ENCODE measurements at regions not wholly inside any gene's neighbourhood (a gene's known extent, or its start where the extent isn't known, plus 50 kb on each side); places are given as distances from the start of the nearest gene placed in this dataset.

DNA sequence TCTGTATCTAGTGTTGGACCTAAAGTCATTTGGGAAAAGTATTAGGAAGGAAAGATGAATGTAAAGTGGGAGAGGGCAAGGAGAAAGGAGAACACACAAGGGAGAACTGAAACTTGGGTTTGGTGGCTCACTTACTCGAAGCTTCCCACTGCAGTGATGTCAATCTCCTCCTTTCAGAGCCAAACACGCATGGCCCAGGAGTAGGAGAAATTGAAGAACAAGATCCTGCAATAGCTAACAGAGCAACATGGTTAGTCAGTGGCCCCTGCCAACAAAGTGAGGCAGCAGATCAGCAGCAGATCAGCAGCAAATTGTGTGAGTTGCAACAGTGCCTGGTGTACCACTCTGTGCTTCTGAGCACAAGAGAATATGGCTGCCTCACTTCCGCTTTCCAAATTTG, 366.4 kb downstream of the PSAT1 start:
- CTCF ChIA-PET = no interaction called here
- TF ChIP-seq, protein P1, sequence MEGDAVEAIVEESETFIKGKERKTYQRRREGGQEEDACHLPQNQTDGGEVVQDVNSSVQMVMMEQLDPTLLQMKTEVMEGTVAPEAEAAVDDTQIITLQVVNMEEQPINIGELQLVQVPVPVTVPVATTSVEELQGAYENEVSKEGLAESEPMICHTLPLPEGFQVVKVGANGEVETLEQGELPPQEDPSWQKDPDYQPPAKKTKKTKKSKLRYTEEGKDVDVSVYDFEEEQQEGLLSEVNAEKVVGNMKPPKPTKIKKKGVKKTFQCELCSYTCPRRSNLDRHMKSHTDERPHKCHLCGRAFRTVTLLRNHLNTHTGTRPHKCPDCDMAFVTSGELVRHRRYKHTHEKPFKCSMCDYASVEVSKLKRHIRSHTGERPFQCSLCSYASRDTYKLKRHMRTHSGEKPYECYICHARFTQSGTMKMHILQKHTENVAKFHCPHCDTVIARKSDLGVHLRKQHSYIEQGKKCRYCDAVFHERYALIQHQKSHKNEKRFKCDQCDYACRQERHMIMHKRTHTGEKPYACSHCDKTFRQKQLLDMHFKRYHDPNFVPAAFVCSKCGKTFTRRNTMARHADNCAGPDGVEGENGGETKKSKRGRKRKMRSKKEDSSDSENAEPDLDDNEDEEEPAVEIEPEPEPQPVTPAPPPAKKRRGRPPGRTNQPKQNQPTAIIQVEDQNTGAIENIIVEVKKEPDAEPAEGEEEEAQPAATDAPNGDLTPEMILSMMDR (IDR thresholded peaks at IDR 0.05; ENCODE audit: low read depth, low read length) = no peak
- Histone ChIP-seq H3K27me3 (ENCODE audit: control insufficient read depth, insufficient read depth, low read length) (no peaks in the 10 kb centered on the region), H3K9me3 (ENCODE audit: control insufficient read depth, insufficient read depth, low read length) (no peaks in the 10 kb centered on the region), H3K4me3 (ENCODE audit: low read depth, low read length) (no peak overlapping the region), H3K27ac (ENCODE audit: low read depth, low read length) (no peak overlapping the region)
- no peak for DNase-seq (ENCODE audit: low read depth, low spot score)
- POLR2A ChIA-PET = no interaction called here

DNA sequence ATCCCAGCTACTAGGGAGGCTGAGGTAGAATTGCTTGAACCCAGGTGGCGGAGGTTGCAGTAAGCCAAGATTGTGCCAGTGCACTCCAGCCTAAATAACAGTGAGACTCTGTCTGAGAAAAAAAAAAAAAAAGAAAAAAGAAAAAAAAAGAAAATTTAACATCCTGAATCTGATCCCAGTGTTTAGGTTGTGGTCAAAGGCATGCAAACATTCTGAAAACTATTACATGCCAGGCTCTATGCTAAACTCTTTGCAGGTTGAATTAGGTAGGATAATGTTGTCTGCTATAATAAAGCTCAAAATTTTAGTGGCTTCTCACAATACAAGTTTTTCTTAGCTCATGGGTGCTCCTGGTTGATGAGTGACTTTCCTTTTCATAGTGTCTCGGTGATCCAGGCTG, 367.4 kb downstream of the PSAT1 start:
- TF ChIP-seq, protein P1 (IDR thresholded peaks at IDR 0.05; ENCODE audit: low read depth, low read length) = no peak
- H3K27ac ChIP-seq (ENCODE audit: low read depth, low read length) = no peak overlapping the region
- POLR2A ChIA-PET = interaction anchor here (0.7 kb wide), 3 partner anchors 15 to 703 kb away, joined by 3 to 4 read pairs (median 3); no protein-coding TSS in a partner anchor

DNA sequence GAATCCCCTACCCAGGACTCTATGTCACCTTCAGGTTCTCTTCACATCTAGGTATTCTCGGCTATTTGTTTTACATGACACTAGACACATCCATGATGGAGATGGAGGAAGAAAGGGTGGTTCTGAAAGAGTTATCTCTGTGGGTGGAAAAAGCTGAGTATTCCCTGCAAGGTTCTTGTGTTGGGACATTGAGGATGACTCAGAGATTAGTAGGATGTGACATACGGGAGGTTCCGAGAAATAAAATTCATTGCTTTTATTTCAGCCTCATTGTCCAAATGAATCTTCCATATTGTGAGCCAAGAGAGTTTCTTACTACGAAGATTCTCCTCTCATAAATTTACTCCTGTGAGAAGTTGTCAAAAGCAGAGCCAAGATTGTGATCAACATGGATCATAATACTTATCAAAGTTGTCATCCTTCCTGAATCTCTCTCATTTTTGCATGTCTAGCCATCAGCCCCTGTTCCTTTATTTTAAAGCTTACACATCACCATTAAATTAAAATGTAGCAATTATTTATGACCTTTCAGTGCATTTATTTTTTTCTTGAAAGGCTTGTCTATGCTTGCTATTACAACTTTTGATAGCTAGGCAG, 370.0 kb downstream of the PSAT1 start:
- ChIA-PET CTCF (no interaction called here), POLR2A (no interaction called here)
- no peak overlapping the region for H3K27ac ChIP-seq (ENCODE audit: low read depth, low read length)
- no peaks in the 10 kb centered on the region for H3K9me3 ChIP-seq (ENCODE audit: control insufficient read depth, insufficient read depth, low read length)
- H3K27me3 ChIP-seq (ENCODE audit: control insufficient read depth, insufficient read depth, low read length) = no peaks in the 10 kb centered on the region
- TF ChIP-seq, protein P1 (IDR thresholded peaks at IDR 0.05; ENCODE audit: low read depth, low read length) = no peak
- no peak overlapping the region for H3K4me3 ChIP-seq (ENCODE audit: low read depth, low read length)
- no peak for DNase-seq (ENCODE audit: low read depth, low spot score)

More for the DNA sequence above, 367.4 kb downstream of the PSAT1 start:
- Histone ChIP-seq H3K27me3 (ENCODE audit: control insufficient read depth, insufficient read depth, low read length) (no peaks in the 10 kb centered on the region), H3K9me3 (ENCODE audit: control insufficient read depth, insufficient read depth, low read length) (no peaks in the 10 kb centered on the region), H3K4me3 (ENCODE audit: low read depth, low read length) (no peak overlapping the region)
- CTCF ChIA-PET = interaction anchor here (0.7 kb wide), 1 partner anchor 465 kb away, joined by 5 read pairs; no protein-coding TSS in a partner anchor
- peak; percentile 26 for DNase-seq (ENCODE audit: low read depth, low spot score)

DNA sequence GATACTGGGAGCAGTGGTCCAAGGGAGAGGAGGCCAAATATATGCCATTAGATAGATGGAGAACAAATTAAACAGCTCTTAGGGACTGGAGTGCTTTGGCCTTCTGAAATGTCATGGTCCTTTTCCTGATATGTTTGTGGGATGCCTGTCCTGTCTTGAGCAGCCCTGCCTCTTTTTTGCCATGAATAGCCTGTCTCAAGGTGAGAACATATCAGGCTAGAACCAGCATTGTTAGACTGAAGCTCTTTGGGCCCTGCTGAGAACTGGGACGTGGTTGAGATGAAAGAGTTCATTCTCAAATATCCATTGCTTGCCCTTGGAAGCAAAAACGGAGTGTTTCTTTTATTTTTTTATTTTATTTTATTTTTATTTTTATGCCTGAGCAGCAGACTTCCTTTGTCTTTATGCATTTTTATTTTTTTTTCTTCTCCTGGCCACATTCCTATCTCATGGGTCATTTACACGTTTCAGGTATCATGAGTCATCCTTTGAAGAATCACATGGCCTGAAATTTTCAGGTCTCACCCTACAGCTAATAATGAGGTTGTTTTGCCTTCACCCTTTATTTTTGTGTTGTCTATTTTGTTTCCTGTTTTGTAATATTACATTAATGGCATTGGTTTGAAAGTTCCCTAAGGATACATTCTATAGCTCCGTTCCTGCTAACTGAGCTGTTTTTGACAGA, 371.4 kb downstream of the PSAT1 start:
- TF ChIP-seq, protein P1 (IDR thresholded peaks at IDR 0.05; ENCODE audit: low read depth, low read length) = no peak
- POLR2A ChIA-PET = no interaction called here
- CTCF ChIA-PET = no interaction called here
- no peak overlapping the region for H3K4me3 ChIP-seq (ENCODE audit: low read depth, low read length)
- no peaks in the 10 kb centered on the region for H3K9me3 ChIP-seq (ENCODE audit: control insufficient read depth, insufficient read depth, low read length)
- no peak overlapping the region for H3K27ac ChIP-seq (ENCODE audit: low read depth, low read length)
- no peaks in the 10 kb centered on the region for H3K27me3 ChIP-seq (ENCODE audit: control insufficient read depth, insufficient read depth, low read length)
- no peak for DNase-seq (ENCODE audit: low read depth, low spot score)

DNA sequence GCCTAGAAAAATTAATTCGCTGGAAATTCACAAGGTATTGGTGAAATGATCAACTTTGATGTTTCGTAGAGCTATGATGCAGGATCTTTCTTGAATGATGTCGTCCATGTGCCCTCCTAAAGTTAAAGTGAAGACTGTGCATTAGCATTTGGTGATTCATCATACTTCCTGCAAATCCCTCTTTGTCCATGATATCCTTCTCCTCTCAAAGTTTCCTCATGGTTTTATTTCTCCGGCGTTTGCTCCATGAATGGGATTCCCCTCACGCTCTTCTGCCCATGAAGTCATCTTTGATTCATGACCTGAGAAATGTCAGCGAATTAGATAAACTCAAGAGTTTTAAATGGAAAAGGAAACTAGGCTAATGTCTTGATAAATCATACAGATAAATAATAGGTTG, 372.7 kb downstream of the PSAT1 start:
- POLR2A ChIA-PET = no interaction called here

More for the DNA sequence above, 372.7 kb downstream of the PSAT1 start:
- TF ChIP-seq, protein P1 (IDR thresholded peaks at IDR 0.05; ENCODE audit: low read depth, low read length) = no peak
- CTCF ChIA-PET = no interaction called here
- Histone ChIP-seq H3K4me3 (ENCODE audit: low read depth, low read length) (no peak overlapping the region), H3K27me3 (ENCODE audit: control insufficient read depth, insufficient read depth, low read length) (no peaks in the 10 kb centered on the region), H3K9me3 (ENCODE audit: control insufficient read depth, insufficient read depth, low read length) (no peaks in the 10 kb centered on the region), H3K27ac (ENCODE audit: low read depth, low read length) (no peak overlapping the region)
- no peak for DNase-seq (ENCODE audit: low read depth, low spot score)
